CD4-positive, alpha-beta memory T cell (primary cell): ENCODE measurements at regions not wholly inside any gene's neighbourhood (a gene's known extent, or its start where the extent isn't known, plus 50 kb on each side); places are given as distances from the start of the nearest gene placed in this dataset.

Experiments
- CTCF ChIA-PET: fragments of 350-600 bp; sonication (Branson Sonifier 250); formaldehyde crosslinking; loops from one replicate; lab custom pipeline; 2021; ENCODE audit warnings: inconsistent platforms; ENCODE audit not compliant: partially characterized antibody; lab: Charles Lee
- POLR2A ChIA-PET: fragments of 350-600 bp; sonication (Branson Sonifier 250); formaldehyde crosslinking; loops from one replicate; lab custom pipeline; 2021; ENCODE audit not compliant: partially characterized antibody; lab: Charles Lee
- DNase-seq, 5 donors: peaks; one replicate each; pipeline versions ENCODE4 v3.0.0 to v3.0.0-alpha.2; 2020 to 2022; ENCODE audit warnings: mixed read lengths in 1 of 5
- H3K27ac ChIP-seq: one replicate; pipeline ENCODE4 v1.7.0; 2013; ENCODE audit warnings: low read depth, low read length
- H3K27me3 ChIP-seq: 2 replicates; pipeline ENCODE4 v1.7.0; 2013; ENCODE audit warnings: mild to moderate bottlenecking, low read length, moderate library complexity; ENCODE audit not compliant: insufficient read depth
- H3K36me3 ChIP-seq: 2 replicates; pipeline ENCODE4 v1.7.0; 2013; ENCODE audit warnings: mild to moderate bottlenecking, low read length, moderate library complexity; ENCODE audit not compliant: insufficient read depth
- H3K4me1 ChIP-seq: 2 replicates; pipeline ENCODE4 v1.7.0; 2013; ENCODE audit warnings: mild to moderate bottlenecking, low read length, moderate library complexity; ENCODE audit not compliant: insufficient read depth
- H3K4me3 ChIP-seq, 2 donors: one replicate each; pipeline ENCODE4 v1.7.0; 2013; ENCODE audit warnings: low read length in 2 of 2, mild to moderate bottlenecking in 1 of 2
- H3K9me3 ChIP-seq, 2 donors: one replicate each; pipeline ENCODE4 v1.7.0; 2013; ENCODE audit warnings: low read length in 2 of 2, control low read depth in 1 of 2; ENCODE audit not compliant: control insufficient read depth in 1 of 2
- H3K27ac Mint-ChIP-seq, 7 donors: one replicate each; pipeline ENCODE4 v1.8.0; 2020 to 2021; ENCODE audit warnings: mixed read lengths in 7 of 7, mild to moderate bottlenecking in 6 of 7, inconsistent platforms in 3 of 7, moderate library complexity in 3 of 7
- H3K27me3 Mint-ChIP-seq, 2 donors: one replicate each; pipeline ENCODE4 v1.8.0; 2020 to 2021; ENCODE audit warnings: mixed read lengths in 2 of 2
- H3K36me3 Mint-ChIP-seq, 2 donors: one replicate each; pipeline ENCODE4 v1.8.0; 2020 to 2021; ENCODE audit warnings: mixed read lengths in 2 of 2, inconsistent platforms in 1 of 2, mild to moderate bottlenecking in 1 of 2
- H3K4me1 Mint-ChIP-seq, 4 donors: one replicate each; pipeline ENCODE4 v1.8.0; 2020 to 2021; ENCODE audit warnings: mixed read lengths in 4 of 4, mild to moderate bottlenecking in 1 of 4
- H3K4me3 Mint-ChIP-seq, 8 donors: one replicate each; pipeline ENCODE4 v1.8.0; 2020 to 2021; ENCODE audit warnings: mixed read lengths in 8 of 8, mild to moderate bottlenecking in 7 of 8, moderate library complexity in 6 of 8, inconsistent platforms in 3 of 8
- H3K9me3 Mint-ChIP-seq, 8 donors: one replicate each; pipeline ENCODE4 v1.8.0; 2020 to 2021; ENCODE audit warnings: mixed read lengths in 8 of 8, mild to moderate bottlenecking in 5 of 8, inconsistent platforms in 3 of 8, moderate library complexity in 1 of 8
- intact Hi-C: fragments of 100-400 bp; cut with micrococcal nuclease; formaldehyde crosslinking; loops from one replicate; pipeline ENCODE4 v1.15.1; 2023

DNA sequence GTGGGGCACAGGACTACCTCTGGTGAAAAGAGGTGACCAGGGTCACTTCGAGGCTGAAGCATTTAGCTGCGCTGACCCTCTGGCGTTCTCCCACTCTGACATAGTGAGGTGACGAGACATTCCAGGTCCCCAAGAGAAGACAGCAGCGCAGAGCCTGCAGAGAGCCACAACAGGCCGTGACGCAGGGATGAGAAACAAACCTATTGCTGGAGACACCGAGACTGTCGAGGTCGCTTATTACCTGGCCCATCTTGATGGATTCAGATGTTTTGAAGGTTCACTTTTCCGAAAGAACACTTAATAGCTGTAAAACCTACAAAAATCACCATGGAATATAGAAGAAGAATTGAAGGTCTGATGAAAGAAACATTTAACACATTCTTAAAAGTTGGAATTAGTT, 466.3 kb downstream of the NR2F2 start:
- intact Hi-C loops = no loop called here
- H3K4me1 Mint-ChIP-seq = no peaks in the 10 kb centered on the region
- CTCF ChIA-PET = no interaction called here
- no peak overlapping the region for H3K4me3 Mint-ChIP-seq
- Histone ChIP-seq H3K27me3 (no peaks in the 10 kb centered on the region), H3K36me3 (no peaks in the 10 kb centered on the region), H3K9me3 (no peaks in the 10 kb centered on the region), H3K4me3 (no peak overlapping the region), H3K27ac (no peak overlapping the region), H3K4me1 (no peaks in the 10 kb centered on the region)
- DNase-seq = no peak
- no peaks in the 10 kb centered on the region for H3K36me3 Mint-ChIP-seq
- no peak overlapping the region for H3K27ac Mint-ChIP-seq
- POLR2A ChIA-PET = no interaction called here
- H3K27me3 Mint-ChIP-seq = peaks cover 0 to 1% of the 10 kb centered on the region in 2 donors
- H3K9me3 Mint-ChIP-seq = peaks cover 0 to 17% (median 6%) of the 10 kb centered on the region in 8 donors

DNA sequence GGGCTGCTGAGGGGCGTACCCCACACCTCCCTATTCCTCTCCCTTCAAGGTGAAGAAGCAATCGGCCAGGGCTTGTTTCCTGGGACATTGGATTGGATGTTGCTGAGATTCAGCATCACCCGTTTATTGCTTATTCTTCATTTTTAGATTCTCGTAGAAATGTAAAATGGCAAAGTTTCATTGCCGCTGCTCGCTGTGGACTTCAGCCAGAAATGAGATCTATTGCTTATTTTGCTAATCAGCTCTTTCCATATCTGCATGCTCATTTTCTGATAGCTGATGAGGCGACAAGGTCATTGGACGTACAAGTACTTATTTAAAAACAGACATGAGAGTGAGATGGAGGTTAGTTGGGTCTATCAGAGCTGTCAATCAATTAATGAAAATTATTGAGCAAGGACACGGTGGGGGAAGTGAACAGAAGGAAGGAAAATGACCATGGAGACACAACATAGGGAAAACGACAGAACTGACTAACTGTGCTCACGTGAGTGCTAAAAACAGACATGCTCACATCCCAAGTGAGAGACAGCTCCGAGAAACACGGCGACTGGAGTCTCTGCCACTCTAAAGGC, 471.2 kb downstream of the NR2F2 start:
- no peaks in the 10 kb centered on the region for H3K27me3 ChIP-seq
- H3K9me3 ChIP-seq = no peaks in the 10 kb centered on the region
- no peaks in the 10 kb centered on the region for H3K36me3 ChIP-seq
- no peak overlapping the region for H3K4me3 Mint-ChIP-seq
- peaks cover 0 to 16% (median 7%) of the 10 kb centered on the region in 8 donors for H3K9me3 Mint-ChIP-seq
- H3K4me1 Mint-ChIP-seq = no peaks in the 10 kb centered on the region
- H3K4me3 ChIP-seq = no peak overlapping the region
- intact Hi-C loops = no loop called here
- no peaks in the 10 kb centered on the region for H3K27me3 Mint-ChIP-seq
- no peak overlapping the region for H3K27ac Mint-ChIP-seq
- no peaks in the 10 kb centered on the region for H3K4me1 ChIP-seq
- ChIA-PET CTCF (no interaction called here), POLR2A (no interaction called here)
- H3K27ac ChIP-seq = no peak overlapping the region
- DNase-seq = no peak
- H3K36me3 Mint-ChIP-seq = no peaks in the 10 kb centered on the region

DNA sequence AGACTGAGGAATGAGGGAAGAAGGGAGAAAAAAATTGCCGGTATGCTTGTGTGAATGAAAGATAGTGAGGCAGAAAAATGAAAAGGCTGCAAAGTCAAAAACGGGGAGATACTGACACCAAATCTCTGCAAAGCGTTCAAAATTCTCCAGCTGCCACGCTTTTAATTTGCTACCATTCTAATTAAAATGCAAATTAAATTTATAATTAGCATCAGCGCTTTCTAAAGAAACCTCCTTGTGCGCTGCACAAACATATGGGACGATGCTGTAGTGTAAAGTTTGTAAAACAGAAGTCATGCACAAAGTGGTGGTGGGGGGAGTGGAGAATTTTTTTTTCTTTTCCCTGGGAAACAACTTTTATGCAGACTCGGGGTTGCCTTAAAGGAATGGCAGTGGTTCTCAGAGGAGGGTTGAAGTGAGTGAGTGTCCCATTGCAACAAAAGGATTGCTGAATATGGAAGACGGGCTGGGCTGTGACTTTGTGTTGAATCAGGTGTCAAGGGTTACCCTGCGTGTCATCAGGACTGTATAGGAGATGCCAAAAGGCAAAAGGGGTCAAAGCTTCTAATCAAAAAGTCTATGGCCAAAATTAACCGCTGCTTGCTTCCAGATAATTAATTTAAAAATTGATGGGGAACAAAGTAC, 472.2 kb downstream of the NR2F2 start:
- no peaks in the 10 kb centered on the region for H3K36me3 ChIP-seq
- no peaks in the 10 kb centered on the region for H3K9me3 ChIP-seq
- CTCF ChIA-PET = no interaction called here
- POLR2A ChIA-PET = no interaction called here
- Mint-ChIP-seq H3K36me3 (no peaks in the 10 kb centered on the region), H3K27me3 (no peaks in the 10 kb centered on the region), H3K27ac (no peak overlapping the region), H3K9me3 (peaks cover 0 to 18% (median 8%) of the 10 kb centered on the region in 8 donors), H3K4me3 (no peak overlapping the region), H3K4me1 (no peaks in the 10 kb centered on the region)
- no peaks in the 10 kb centered on the region for H3K4me1 ChIP-seq
- no peak overlapping the region for H3K27ac ChIP-seq
- DNase-seq = no peak
- H3K4me3 ChIP-seq = no peak overlapping the region
- intact Hi-C loops = no loop called here
- no peaks in the 10 kb centered on the region for H3K27me3 ChIP-seq

DNA sequence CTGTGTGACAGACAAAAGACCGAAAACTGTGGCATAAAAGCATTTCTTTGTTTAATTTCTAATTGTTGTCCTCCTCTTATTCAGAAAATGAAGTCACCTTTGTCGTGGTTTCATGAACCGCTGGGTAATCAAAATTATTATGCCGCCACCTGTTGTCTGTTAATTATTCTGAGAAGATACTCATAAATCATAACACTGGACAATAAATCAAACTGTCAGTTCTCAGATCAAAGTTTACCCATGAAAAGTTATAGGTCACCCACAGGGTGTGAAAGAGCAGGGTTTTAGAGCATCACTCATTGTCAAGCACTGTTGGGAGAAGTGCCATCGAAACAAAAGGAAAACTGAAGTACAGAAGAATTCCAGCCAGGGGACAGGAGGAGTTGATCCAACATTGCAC, 474.3 kb downstream of the NR2F2 start:
- Histone ChIP-seq H3K4me3 (no peak overlapping the region), H3K4me1 (no peaks in the 10 kb centered on the region), H3K36me3 (no peaks in the 10 kb centered on the region), H3K27me3 (no peaks in the 10 kb centered on the region), H3K27ac (no peak overlapping the region), H3K9me3 (no peaks in the 10 kb centered on the region)
- H3K9me3 Mint-ChIP-seq = peaks cover 0 to 19% (median 4%) of the 10 kb centered on the region in 8 donors
- DNase-seq = no peak
- CTCF ChIA-PET = no interaction called here
- H3K27ac Mint-ChIP-seq = no peak overlapping the region
- H3K4me3 Mint-ChIP-seq = no peak overlapping the region
- H3K36me3 Mint-ChIP-seq = no peaks in the 10 kb centered on the region
- intact Hi-C loops = no loop called here
- POLR2A ChIA-PET = no interaction called here
- H3K27me3 Mint-ChIP-seq = no peaks in the 10 kb centered on the region
- H3K4me1 Mint-ChIP-seq = no peaks in the 10 kb centered on the region

DNA sequence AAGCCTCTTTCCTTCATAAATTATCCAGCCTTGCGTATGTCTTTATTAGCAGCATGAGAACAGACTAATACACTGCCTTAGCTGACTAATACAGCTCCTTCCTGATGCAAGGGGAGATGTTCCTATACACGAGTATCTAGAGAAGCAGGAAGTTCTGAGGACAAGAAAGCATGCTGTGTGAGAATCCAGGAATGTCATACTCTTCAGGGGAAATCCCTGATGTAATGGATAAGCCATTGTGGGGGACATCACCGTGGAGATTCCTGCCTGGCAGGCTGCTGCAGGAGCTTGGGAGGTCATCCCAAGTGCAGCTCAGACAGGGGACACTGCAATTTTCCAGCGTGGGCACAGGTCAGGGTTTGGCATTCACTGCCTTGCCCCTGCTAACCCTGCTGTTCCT, 476.9 kb downstream of the NR2F2 start:
- Histone ChIP-seq H3K27me3 (no peaks in the 10 kb centered on the region), H3K4me1 (no peaks in the 10 kb centered on the region), H3K27ac (no peak overlapping the region), H3K36me3 (no peaks in the 10 kb centered on the region), H3K9me3 (no peaks in the 10 kb centered on the region), H3K4me3 (no peak overlapping the region)
- Mint-ChIP-seq H3K4me1 (no peaks in the 10 kb centered on the region), H3K4me3 (no peak overlapping the region), H3K27me3 (no peaks in the 10 kb centered on the region), H3K9me3 (peaks cover 0 to 13% (median 0%) of the 10 kb centered on the region in 8 donors), H3K27ac (no peak overlapping the region), H3K36me3 (no peaks in the 10 kb centered on the region)
- CTCF ChIA-PET = no interaction called here
- intact Hi-C loops = no loop called here
- no peak for DNase-seq
- POLR2A ChIA-PET = no interaction called here

DNA sequence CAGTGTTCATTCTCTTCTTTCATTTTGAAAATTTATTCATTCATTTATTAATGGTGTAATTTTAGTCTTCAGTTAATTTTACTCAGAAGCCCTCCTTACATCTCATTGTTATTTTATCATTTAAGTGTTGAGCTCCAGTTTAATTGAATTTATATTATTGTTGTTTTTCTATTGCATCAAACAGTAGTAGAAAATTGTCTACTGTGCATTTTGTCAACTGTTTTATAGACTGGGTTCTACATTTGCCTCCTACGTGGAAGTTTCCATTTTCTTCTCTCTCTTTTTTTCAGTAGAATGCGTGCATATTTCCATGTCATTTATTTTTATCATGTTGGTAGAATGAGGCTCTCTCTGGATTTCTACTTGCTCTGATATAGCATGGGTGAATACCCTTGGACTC, 487.4 kb downstream of the NR2F2 start:
- Mint-ChIP-seq H3K4me3 (no peak overlapping the region), H3K27me3 (no peaks in the 10 kb centered on the region), H3K4me1 (no peaks in the 10 kb centered on the region), H3K27ac (no peak overlapping the region), H3K36me3 (no peaks in the 10 kb centered on the region), H3K9me3 (peaks cover 0 to 4% (median 3%) of the 10 kb centered on the region in 8 donors)
- intact Hi-C loops = no loop called here
- no peak overlapping the region for H3K27ac ChIP-seq
- H3K27me3 ChIP-seq = no peaks in the 10 kb centered on the region
- no peaks in the 10 kb centered on the region for H3K36me3 ChIP-seq
- ChIA-PET POLR2A (no interaction called here), CTCF (no interaction called here)
- no peaks in the 10 kb centered on the region for H3K9me3 ChIP-seq
- H3K4me3 ChIP-seq = no peak overlapping the region
- H3K4me1 ChIP-seq = no peaks in the 10 kb centered on the region
- no peak for DNase-seq

DNA sequence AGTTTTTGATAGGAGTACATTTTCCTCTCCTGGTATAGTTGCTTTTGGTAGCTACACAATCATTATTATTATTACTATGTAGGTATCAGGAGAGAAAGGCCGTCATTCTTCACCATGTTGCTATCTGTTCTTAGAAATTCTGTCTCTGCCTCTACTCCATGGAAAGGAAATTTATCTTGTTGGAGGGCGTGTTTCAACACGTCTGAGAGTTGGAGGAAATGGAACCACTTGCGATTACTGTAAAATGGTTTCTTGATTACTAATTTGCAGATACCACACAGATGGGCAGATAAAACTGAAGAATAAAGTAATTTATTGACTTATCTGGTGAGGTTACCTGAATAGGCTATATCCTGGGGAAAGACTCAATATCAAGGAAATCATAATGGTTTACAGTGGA, 488.4 kb downstream of the NR2F2 start:
- Mint-ChIP-seq H3K4me3 (no peak overlapping the region), H3K4me1 (no peaks in the 10 kb centered on the region), H3K27ac (no peak overlapping the region), H3K9me3 (peaks cover 0 to 4% (median 2%) of the 10 kb centered on the region in 8 donors), H3K27me3 (no peaks in the 10 kb centered on the region), H3K36me3 (no peaks in the 10 kb centered on the region)
- no peak overlapping the region for H3K27ac ChIP-seq
- no peaks in the 10 kb centered on the region for H3K36me3 ChIP-seq
- H3K27me3 ChIP-seq = no peaks in the 10 kb centered on the region
- POLR2A ChIA-PET = no interaction called here
- no peaks in the 10 kb centered on the region for H3K4me1 ChIP-seq
- no peaks in the 10 kb centered on the region for H3K9me3 ChIP-seq
- CTCF ChIA-PET = no interaction called here
- intact Hi-C loops = no loop called here
- H3K4me3 ChIP-seq = no peak overlapping the region
- no peak for DNase-seq
